SU-DHL-6 (cell line): ENCODE measurements at regions not wholly inside any gene's neighbourhood (a gene's known extent, or its start where the extent isn't known, plus 50 kb on each side); places are given as distances from the start of the nearest gene placed in this dataset.

Experiments used
- H2AFZ ChIP-seq: fragments of 200-600 bp; sonication (generic); 2 replicates; pipeline ENCODE4 v1.6.1; 2014; ENCODE audit warnings: low read depth, mild to moderate bottlenecking, moderate library complexity, mixed read lengths, antibody characterized with exemption, low read length; ENCODE audit not compliant: severe bottlenecking
- H3F3A ChIP-seq: fragments of 200-600 bp; shearing (Covaris generic); 2 replicates; pipeline ENCODE4 v1.6.0; 2016; ENCODE audit warnings: antibody characterized with exemption, mild to moderate bottlenecking; ENCODE audit not compliant: insufficient read depth
- H3K27ac ChIP-seq: fragments of 200-600 bp; sonication (generic); 2 replicates; pipeline ENCODE4 v1.5.1; 2016; ENCODE audit warnings: low read depth, mild to moderate bottlenecking, low read length, moderate library complexity, mixed read lengths
- H3K27me3 ChIP-seq: fragments of 200-600 bp; sonication (generic), shearing (Covaris generic); 2 replicates; pipeline ENCODE4 v1.6.0; 2014; ENCODE audit warnings: mild to moderate bottlenecking, low read length
- H3K36me3 ChIP-seq: fragments of 200-600 bp; sonication (generic); 2 replicates; pipeline ENCODE4 v1.6.1; 2014; ENCODE audit warnings: mild to moderate bottlenecking, low read length, mixed read lengths
- H3K4me2 ChIP-seq: fragments of 300-600, 200-600 bp; shearing (Covaris generic), sonication (generic); 2 replicates; pipeline ENCODE4 v1.6.0; 2014; ENCODE audit warnings: low read length, low read depth, mild to moderate bottlenecking; ENCODE audit not compliant: poor library complexity, severe bottlenecking
- H3K4me3 ChIP-seq: fragments of 200-600 bp; sonication (generic); 2 replicates; pipeline ENCODE4 v1.5.1; 2014; ENCODE audit warnings: antibody characterized with exemption, low read length, mild to moderate bottlenecking, mixed read lengths; ENCODE audit not compliant: insufficient read depth, poor library complexity, severe bottlenecking
- H3K79me2 ChIP-seq: fragments of 200-600 bp; sonication (generic); 2 replicates; pipeline ENCODE4 v1.6.1; 2014; ENCODE audit warnings: mild to moderate bottlenecking, low read length, moderate library complexity; ENCODE audit not compliant: insufficient read depth
- H3K9ac ChIP-seq: fragments of 200-600 bp; sonication (generic); 2 replicates; pipeline ENCODE4 v1.7.0; 2014; ENCODE audit warnings: mild to moderate bottlenecking, low read length
- H3K9me2 ChIP-seq: fragments of 200-600 bp; sonication (generic); replicated peaks from 2 replicates; pipeline ENCODE4 v1.6.1; 2014; ENCODE audit warnings: low read length; ENCODE audit not compliant: insufficient read depth
- H3K9me3 ChIP-seq: fragments of 200-600 bp; sonication (generic); 2 replicates; pipeline ENCODE4 v1.6.1; 2014; ENCODE audit warnings: low read length, mixed read lengths; ENCODE audit not compliant: insufficient read depth
- H4K20me1 ChIP-seq: fragments of 200-600 bp; sonication (generic); 2 replicates; pipeline ENCODE4 v1.6.1; 2014; ENCODE audit warnings: low read depth, mild to moderate bottlenecking, antibody characterized with exemption, low read length, moderate library complexity, mixed read lengths
- CTCF ChIP-seq: fragments of 200-600 bp; sonication (generic); IDR thresholded peaks from one replicate; pipeline ENCODE4 v1.5.1; 2017; ENCODE audit warnings: antibody characterized with exemption, mild to moderate bottlenecking, low read length, moderate library complexity; ENCODE audit not compliant: insufficient read depth, poor library complexity, severe bottlenecking
- EZH2phosphoT487 ChIP-seq: fragments of 200-600 bp; sonication (generic), shearing (Covaris generic); conservative IDR thresholded peaks from 2 replicates; pipeline ENCODE4 v1.6.1; 2018; ENCODE audit warnings: mild to moderate bottlenecking, antibody characterized with exemption, low read length, moderate library complexity, mixed read lengths

- TF ChIP-seq EZH2phosphoT487 (no peak), CTCF (no peak)
These were observed 170.7 kb downstream of the IER5 start for GRCh38 chr1:181259026-181259745.

GRCh38 chr1:181260271-181260670 is 171.8 kb downstream of the IER5 start:
- no peak for TF ChIP-seq CTCF
- no peak for TF ChIP-seq EZH2phosphoT487
- no peak overlapping the region for H3K4me2 ChIP-seq

More at GRCh38 chr1:181259026-181259745, 170.7 kb downstream of the IER5 start:
- no peak overlapping the region for H3K4me2 ChIP-seq
- H4K20me1 ChIP-seq, result no peaks in the 10 kb centered on the region
- no peak overlapping the region for H3K9ac ChIP-seq
- H3K79me2 ChIP-seq, result no peaks in the 10 kb centered on the region
- no peaks in the 10 kb centered on the region for H3K9me2 ChIP-seq
- H3F3A ChIP-seq, result no peaks in the 10 kb centered on the region
- H3K9me3 ChIP-seq, result peaks cover 8% of the 10 kb centered on the region; the same call in 1 of the 2 replicates
- H3K27ac ChIP-seq, result no peak overlapping the region
- H2AFZ ChIP-seq, result no peak overlapping the region
- H3K27me3 ChIP-seq, result no peaks in the 10 kb centered on the region
- no peaks in the 10 kb centered on the region for H3K36me3 ChIP-seq
- no peak overlapping the region for H3K4me3 ChIP-seq

GRCh38 chr1:181260994-181261393 is 172.5 kb downstream of the IER5 start:
- Histone ChIP-seq H3K9me2 (no peaks in the 10 kb centered on the region), H3K27me3 (no peaks in the 10 kb centered on the region), H3K79me2 (no peaks in the 10 kb centered on the region), H3K9ac (no peak overlapping the region), H3K4me2 (no peak overlapping the region), H3K4me3 (no peak overlapping the region), H3F3A (no peaks in the 10 kb centered on the region), H3K9me3 (no peaks in the 10 kb centered on the region), H3K36me3 (no peaks in the 10 kb centered on the region), H4K20me1 (no peaks in the 10 kb centered on the region), H3K27ac (no peak overlapping the region), H2AFZ (no peak overlapping the region)
- no peak for TF ChIP-seq CTCF

More at GRCh38 chr1:181260271-181260670, 171.8 kb downstream of the IER5 start:
- Histone ChIP-seq H3K4me3 (no peak overlapping the region), H4K20me1 (no peaks in the 10 kb centered on the region), H3K9ac (no peak overlapping the region), H3K9me3 (peaks cover 5% of the 10 kb centered on the region; the same call in 1 of the 2 replicates), H3K79me2 (no peaks in the 10 kb centered on the region), H3K27me3 (no peaks in the 10 kb centered on the region), H3K27ac (no peak overlapping the region), H2AFZ (no peak overlapping the region), H3F3A (no peaks in the 10 kb centered on the region), H3K36me3 (no peaks in the 10 kb centered on the region), H3K9me2 (no peaks in the 10 kb centered on the region)
